Nephron (organoid): ENCODE measurements at regions not wholly inside any gene's neighbourhood (a gene's known extent, or its start where the extent isn't known, plus 50 kb on each side); places are given as distances from the start of the nearest gene placed in this dataset.

Source experiments
- H3K27ac Mint-ChIP-seq, 3 experiments: 2 replicates each; pipeline ENCODE4 v1.8.0; 2020; ENCODE audit warnings: mixed read lengths in 3 of 3, mild to moderate bottlenecking in 2 of 3, moderate library complexity in 1 of 3
- H3K27me3 Mint-ChIP-seq: 2 replicates; pipeline ENCODE4 v1.8.0; 2021; ENCODE audit warnings: low read depth, mild to moderate bottlenecking, moderate library complexity, mixed read lengths
- H3K36me3 Mint-ChIP-seq: 2 replicates; pipeline ENCODE4 v1.8.0; 2020; ENCODE audit warnings: low read depth, mixed read lengths
- H3K4me1 Mint-ChIP-seq: 2 replicates; pipeline ENCODE4 v1.8.0; 2020; ENCODE audit warnings: mixed read lengths
- H3K4me3 Mint-ChIP-seq, 3 experiments: 2 replicates each; pipeline ENCODE4 v1.8.0; 2020; ENCODE audit warnings: mild to moderate bottlenecking in 3 of 3, mixed read lengths in 3 of 3, moderate library complexity in 2 of 3
- H3K9me3 Mint-ChIP-seq: 2 replicates; pipeline ENCODE4 v1.8.0; 2020; ENCODE audit warnings: mixed read lengths
- CTCF ChIP-seq, 3 experiments: fragments of 200-600 bp; sonication (generic); IDR thresholded peaks; one replicate each; pipeline ENCODE4 v1.5.0; 2021; ENCODE audit warnings: antibody characterized with exemption in 3 of 3; ENCODE audit not compliant: unreplicated experiment in 3 of 3

GRCh38 chr16:65522412-65522811 lies 400.5 kb upstream of the CDH11 start:
- Mint-ChIP-seq H3K27ac (peak overlapping the region in 2 of 3 experiments; percentile 97), H3K36me3 (no peaks in the 10 kb centered on the region), H3K4me1 (peaks cover 54% of the 10 kb centered on the region), H3K27me3 (no peaks in the 10 kb centered on the region), H3K4me3 (no peak overlapping the region), H3K9me3 (peaks cover 5% of the 10 kb centered on the region)
- no peak for TF ChIP-seq CTCF (IDR thresholded peaks at IDR 0.05; ENCODE audit: unreplicated experiment in 3 of 3)

GRCh38 chr16:65521633-65522328 lies 399.9 kb upstream of the CDH11 start:
- H3K4me3 Mint-ChIP-seq = peak overlapping the region in 2 of 3 experiments; percentile 9 to 14
- H3K36me3 Mint-ChIP-seq = no peaks in the 10 kb centered on the region
- H3K4me1 Mint-ChIP-seq = peaks cover 54% of the 10 kb centered on the region
- peak overlapping the region; percentile 38 to 97 (median 97) for H3K27ac Mint-ChIP-seq
- H3K9me3 Mint-ChIP-seq = peaks cover 2% of the 10 kb centered on the region
- TF ChIP-seq CTCF (IDR thresholded peaks at IDR 0.05; ENCODE audit: unreplicated experiment in 3 of 3) = no peak
- no peaks in the 10 kb centered on the region for H3K27me3 Mint-ChIP-seq

- TF ChIP-seq CTCF (IDR thresholded peaks at IDR 0.05; ENCODE audit: unreplicated experiment in 3 of 3) = no peak
- peaks cover 53% of the 10 kb centered on the region for H3K4me1 Mint-ChIP-seq
- peak overlapping the region in 2 of 3 experiments; percentile 25 to 71 for H3K27ac Mint-ChIP-seq
- H3K27me3 Mint-ChIP-seq = no peaks in the 10 kb centered on the region
- no peaks in the 10 kb centered on the region for H3K36me3 Mint-ChIP-seq
- H3K9me3 Mint-ChIP-seq = no peaks in the 10 kb centered on the region
- no peak overlapping the region for H3K4me3 Mint-ChIP-seq
These were observed 397.5 kb upstream of the CDH11 start for GRCh38 chr16:65519402-65519801.

GRCh38 chr16:65515193-65515592 lies 393.3 kb upstream of the CDH11 start:
- Mint-ChIP-seq H3K27ac (peak overlapping the region; percentile 53 to 81 (median 78)), H3K27me3 (no peaks in the 10 kb centered on the region), H3K36me3 (no peaks in the 10 kb centered on the region), H3K4me1 (peaks cover 22% of the 10 kb centered on the region), H3K4me3 (no peak overlapping the region), H3K9me3 (no peaks in the 10 kb centered on the region)
- no peak for TF ChIP-seq CTCF (IDR thresholded peaks at IDR 0.05; ENCODE audit: unreplicated experiment in 3 of 3)

- no peak overlapping the region for H3K4me3 Mint-ChIP-seq
- no peak for TF ChIP-seq CTCF (IDR thresholded peaks at IDR 0.05; ENCODE audit: unreplicated experiment in 3 of 3)
- H3K27me3 Mint-ChIP-seq = peaks cover 3% of the 10 kb centered on the region
These were observed 389.0 kb upstream of the CDH11 start for GRCh38 chr16:65510850-65511249.

GRCh38 chr16:65510241-65510640 lies 388.4 kb upstream of the CDH11 start:
- H3K36me3 Mint-ChIP-seq = no peaks in the 10 kb centered on the region

More at GRCh38 chr16:65510850-65511249, 389.0 kb upstream of the CDH11 start:
- H3K4me1 Mint-ChIP-seq = peaks cover 22% of the 10 kb centered on the region
- H3K9me3 Mint-ChIP-seq = no peaks in the 10 kb centered on the region
- H3K27ac Mint-ChIP-seq = peak overlapping the region; percentile 41 to 82 (median 75)
- H3K36me3 Mint-ChIP-seq = no peaks in the 10 kb centered on the region

More at GRCh38 chr16:65510241-65510640, 388.4 kb upstream of the CDH11 start:
- peaks cover 3% of the 10 kb centered on the region for H3K27me3 Mint-ChIP-seq
- peaks cover 19% of the 10 kb centered on the region for H3K4me1 Mint-ChIP-seq
- no peak for TF ChIP-seq CTCF (IDR thresholded peaks at IDR 0.05; ENCODE audit: unreplicated experiment in 3 of 3)
- H3K27ac Mint-ChIP-seq = peak overlapping the region; percentile 41 to 82 (median 75)
- no peak overlapping the region for H3K4me3 Mint-ChIP-seq
- H3K9me3 Mint-ChIP-seq = no peaks in the 10 kb centered on the region
